T-helper 17 cell (primary cell): ENCODE measurements at regions not wholly inside any gene's neighbourhood (a gene's known extent, or its start where the extent isn't known, plus 50 kb on each side); places are given as distances from the start of the nearest gene placed in this dataset.

Source experiments
- ATAC-seq: fragments of 150-1000 bp; cut with Tn5 transposase; 2 replicates; pipeline ENCODE4 v1.10.0; 2021; ENCODE audit warnings: mild to moderate bottlenecking, moderate library complexity
- DNase-seq, 3 donors: peaks; one replicate each; pipeline versions ENCODE4 v3.0.0 to v3.0.0-alpha.2; 2020 to 2021
- H3K9me3 ChIP-seq: one replicate; pipeline ENCODE4 v1.7.0; 2013; ENCODE audit warnings: low read length, mild to moderate bottlenecking; ENCODE audit not compliant: control insufficient read depth, poor library complexity, severe bottlenecking
- H3K27ac Mint-ChIP-seq: one replicate; pipeline ENCODE4 v1.8.0; 2022; ENCODE audit warnings: mild to moderate bottlenecking, moderate library complexity, mixed read lengths
- H3K27me3 Mint-ChIP-seq: one replicate; pipeline ENCODE4 v1.8.0; 2022; ENCODE audit warnings: mixed read lengths
- H3K36me3 Mint-ChIP-seq: one replicate; pipeline ENCODE4 v1.8.0; 2022; ENCODE audit warnings: low read depth, mixed read lengths
- H3K4me1 Mint-ChIP-seq: one replicate; pipeline ENCODE4 v1.8.0; 2022; ENCODE audit warnings: mild to moderate bottlenecking, mixed read lengths
- H3K4me3 Mint-ChIP-seq: one replicate; pipeline ENCODE4 v1.8.0; 2022; ENCODE audit warnings: mild to moderate bottlenecking, moderate library complexity, mixed read lengths

DNA sequence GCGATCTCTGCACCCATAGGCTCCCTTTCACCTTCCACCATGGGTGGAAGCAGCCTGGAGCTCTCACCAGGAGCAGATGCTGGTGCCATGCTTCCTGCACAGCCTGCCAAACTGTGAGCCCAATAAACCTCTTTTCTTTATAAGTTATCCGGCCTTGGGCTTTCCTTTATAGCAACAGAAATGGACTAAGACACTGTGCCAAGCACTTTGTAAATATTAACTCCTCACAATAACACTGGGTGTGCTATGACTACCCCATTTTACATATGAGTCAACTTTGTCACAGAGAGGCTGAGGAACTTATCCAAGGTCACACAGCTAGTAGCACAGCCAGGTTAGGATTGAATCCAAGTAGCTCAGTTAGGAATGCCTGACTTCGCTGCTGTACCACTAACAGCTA, 79.7 kb upstream of the KCNMA1 start:
- Mint-ChIP-seq H3K36me3 (no peaks in the 10 kb centered on the region), H3K27me3 (peaks cover 27% of the 10 kb centered on the region), H3K4me3 (no peak overlapping the region), H3K27ac (no peak overlapping the region), H3K4me1 (peaks cover 2% of the 10 kb centered on the region)
- DNase-seq: no peak
- no peaks in the 10 kb centered on the region for H3K9me3 ChIP-seq
- no peak for ATAC-seq

GRCh38 chr10:77716458-77717317, 79.1 kb upstream of the KCNMA1 start:
- H3K9me3 ChIP-seq: no peaks in the 10 kb centered on the region
- ATAC-seq: no peak
- DNase-seq: no peak
- Mint-ChIP-seq H3K36me3 (no peaks in the 10 kb centered on the region), H3K4me3 (no peak overlapping the region), H3K27me3 (peaks cover 27% of the 10 kb centered on the region), H3K27ac (no peak overlapping the region), H3K4me1 (peaks cover 2% of the 10 kb centered on the region)

- no peaks in the 10 kb centered on the region for H3K9me3 ChIP-seq
- Mint-ChIP-seq H3K4me1 (peaks cover 11% of the 10 kb centered on the region), H3K27ac (no peak overlapping the region), H3K27me3 (peaks cover 34% of the 10 kb centered on the region), H3K36me3 (no peaks in the 10 kb centered on the region), H3K4me3 (no peak overlapping the region)
- DNase-seq (no peak), ATAC-seq (no peak)
These were observed 77.9 kb upstream of the KCNMA1 start for GRCh38 chr10:77715536-77715935.

DNA sequence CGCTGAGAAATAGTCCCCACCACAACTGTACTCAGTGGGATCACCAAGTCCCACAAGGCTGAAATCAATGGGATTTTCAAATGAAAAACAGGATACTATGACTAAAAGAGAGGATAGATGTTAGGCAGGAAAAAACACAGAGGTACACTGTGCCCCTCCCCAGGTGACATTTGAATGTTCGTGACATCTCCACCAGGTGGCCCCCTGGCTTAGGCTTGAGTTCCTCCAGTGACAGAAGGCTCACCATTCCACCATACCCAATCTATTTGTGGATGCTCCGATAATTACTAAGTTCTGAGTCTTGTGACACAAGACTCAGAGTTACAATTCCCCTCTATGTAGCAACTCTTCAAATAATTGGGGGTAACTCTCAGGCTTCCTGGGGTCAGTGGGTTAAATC, 77.5 kb upstream of the KCNMA1 start:
- Mint-ChIP-seq H3K27ac (no peak overlapping the region), H3K4me1 (peaks cover 14% of the 10 kb centered on the region), H3K36me3 (no peaks in the 10 kb centered on the region), H3K27me3 (peaks cover 39% of the 10 kb centered on the region), H3K4me3 (no peak overlapping the region)
- ATAC-seq (peak; percentile 24), DNase-seq (no peak)
- no peaks in the 10 kb centered on the region for H3K9me3 ChIP-seq

DNA sequence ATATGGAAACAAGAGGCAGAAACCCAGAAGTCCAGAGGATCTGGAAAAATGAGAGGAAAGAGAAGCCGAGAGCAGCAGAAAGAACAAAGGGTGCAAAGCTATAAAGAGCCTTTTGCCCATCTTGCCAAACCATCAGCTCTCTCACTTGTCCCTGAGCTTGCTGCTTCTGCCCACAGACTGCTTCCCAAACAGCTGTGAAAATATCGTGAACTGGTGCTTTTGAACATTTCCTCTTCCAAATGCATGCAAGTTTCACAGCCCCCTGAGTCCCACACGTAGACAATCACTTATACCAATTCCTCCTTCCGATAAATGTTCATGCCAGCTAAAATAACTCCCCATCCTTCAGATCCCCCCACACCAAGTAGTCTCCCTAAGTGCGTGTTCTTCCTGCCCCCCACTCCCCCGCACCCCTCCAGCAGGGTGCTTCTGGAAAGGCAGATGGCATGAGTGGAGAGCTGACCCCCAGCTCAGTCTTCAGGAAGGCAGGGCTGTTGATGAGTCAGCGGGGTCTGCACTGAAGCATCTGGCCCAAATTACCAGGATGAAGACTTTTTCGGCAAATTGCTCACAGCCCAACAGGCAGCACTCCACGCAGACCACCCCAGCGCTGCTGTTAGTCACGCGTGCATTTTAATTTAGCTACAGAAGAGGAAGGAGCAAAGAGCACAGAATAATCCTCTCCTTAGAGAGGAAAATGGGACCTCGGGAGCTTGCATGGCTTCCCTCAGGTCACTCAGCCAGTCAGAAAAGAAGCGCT, 76.1 kb upstream of the KCNMA1 start:
- no peak for ATAC-seq

GRCh38 chr10:77712207-77712606, 74.6 kb upstream of the KCNMA1 start:
- no peaks in the 10 kb centered on the region for H3K9me3 ChIP-seq
- no peak for DNase-seq
- Mint-ChIP-seq H3K36me3 (no peaks in the 10 kb centered on the region), H3K27ac (no peak overlapping the region), H3K4me1 (peaks cover 15% of the 10 kb centered on the region), H3K27me3 (peaks cover 33% of the 10 kb centered on the region), H3K4me3 (no peak overlapping the region)
- no peak for ATAC-seq

More for the DNA sequence above, 76.1 kb upstream of the KCNMA1 start:
- H3K4me1 Mint-ChIP-seq: peaks cover 15% of the 10 kb centered on the region
- no peak for DNase-seq
- H3K27ac Mint-ChIP-seq: no peak overlapping the region
- no peaks in the 10 kb centered on the region for H3K36me3 Mint-ChIP-seq
- H3K9me3 ChIP-seq: no peaks in the 10 kb centered on the region
- no peak overlapping the region for H3K4me3 Mint-ChIP-seq
- peaks cover 39% of the 10 kb centered on the region for H3K27me3 Mint-ChIP-seq

- no peaks in the 10 kb centered on the region for H3K9me3 ChIP-seq
- DNase-seq (no peak), ATAC-seq (no peak)
- peaks cover 15% of the 10 kb centered on the region for H3K4me1 Mint-ChIP-seq
- H3K27me3 Mint-ChIP-seq: peaks cover 36% of the 10 kb centered on the region
- H3K36me3 Mint-ChIP-seq: no peaks in the 10 kb centered on the region
- peak overlapping the region; percentile 86 for H3K4me3 Mint-ChIP-seq
- H3K27ac Mint-ChIP-seq: no peak overlapping the region
These were observed 74.1 kb upstream of the KCNMA1 start for GRCh38 chr10:77711683-77712049.

GRCh38 chr10:77710759-77711682, 73.4 kb upstream of the KCNMA1 start:
- Mint-ChIP-seq H3K4me3 (peak overlapping the region; percentile 86), H3K4me1 (peaks cover 17% of the 10 kb centered on the region), H3K36me3 (no peaks in the 10 kb centered on the region), H3K27ac (peak overlapping the region; percentile 45), H3K27me3 (peaks cover 40% of the 10 kb centered on the region)
- H3K9me3 ChIP-seq: no peaks in the 10 kb centered on the region
- ATAC-seq: peak; percentile 98
- peak; percentile 62 to 80 (median 69) for DNase-seq

GRCh38 chr10:77710081-77710551, 72.5 kb upstream of the KCNMA1 start:
- DNase-seq: no peak

DNA sequence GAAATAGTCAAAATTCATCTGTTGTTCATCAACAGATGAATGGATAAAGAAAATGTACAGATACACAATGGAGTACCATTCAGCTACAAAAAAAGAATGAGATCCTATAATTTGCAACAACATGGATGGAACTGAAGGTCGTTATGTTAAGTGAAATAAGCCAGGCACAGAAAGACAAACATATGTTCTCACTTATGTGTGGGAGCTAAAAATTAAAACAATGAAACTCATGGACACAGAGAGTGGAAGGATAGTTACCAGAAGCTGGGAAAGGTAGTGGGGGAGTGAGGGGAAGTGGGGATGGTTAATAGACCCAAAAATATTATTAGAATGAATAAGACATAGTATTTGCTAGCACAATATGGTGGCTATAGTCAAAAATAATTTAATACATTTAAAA, 70.0 kb upstream of the KCNMA1 start:
- no peak overlapping the region for H3K4me3 Mint-ChIP-seq
- H3K36me3 Mint-ChIP-seq: no peaks in the 10 kb centered on the region
- DNase-seq (no peak), ATAC-seq (no peak)
- H3K27ac Mint-ChIP-seq: no peak overlapping the region
- peaks cover 17% of the 10 kb centered on the region for H3K4me1 Mint-ChIP-seq
- no peaks in the 10 kb centered on the region for H3K9me3 ChIP-seq
- peaks cover 35% of the 10 kb centered on the region for H3K27me3 Mint-ChIP-seq

More at GRCh38 chr10:77710081-77710551, 72.5 kb upstream of the KCNMA1 start:
- H3K4me1 Mint-ChIP-seq: peaks cover 17% of the 10 kb centered on the region
- no peaks in the 10 kb centered on the region for H3K36me3 Mint-ChIP-seq
- no peaks in the 10 kb centered on the region for H3K9me3 ChIP-seq
- H3K4me3 Mint-ChIP-seq: peak overlapping the region; percentile 86
- ATAC-seq: peak; percentile 22
- no peak overlapping the region for H3K27ac Mint-ChIP-seq
- H3K27me3 Mint-ChIP-seq: peaks cover 44% of the 10 kb centered on the region

GRCh38 chr10:77702166-77702565, 64.6 kb upstream of the KCNMA1 start:
- Mint-ChIP-seq H3K27ac (no peak overlapping the region), H3K27me3 (peaks cover 30% of the 10 kb centered on the region), H3K4me1 (peaks cover 3% of the 10 kb centered on the region), H3K36me3 (no peaks in the 10 kb centered on the region), H3K4me3 (no peak overlapping the region)
- H3K9me3 ChIP-seq: no peaks in the 10 kb centered on the region
- DNase-seq: no peak
- ATAC-seq: no peak

GRCh38 chr10:77700086-77700485, 62.5 kb upstream of the KCNMA1 start:
- Mint-ChIP-seq H3K27me3 (peaks cover 32% of the 10 kb centered on the region), H3K36me3 (no peaks in the 10 kb centered on the region), H3K4me1 (no peaks in the 10 kb centered on the region), H3K27ac (no peak overlapping the region), H3K4me3 (no peak overlapping the region)
- no peak for ATAC-seq
- no peak for DNase-seq
- no peaks in the 10 kb centered on the region for H3K9me3 ChIP-seq
